MM.1S (cell line): ENCODE measurements at regions not wholly inside any gene's neighbourhood (a gene's known extent, or its start where the extent isn't known, plus 50 kb on each side); places are given as distances from the start of the nearest gene placed in this dataset.

Source experiments
- EZH2 ChIP-seq: fragments of 300-600 bp; sonication (generic); optimal IDR thresholded peaks from 2 replicates; pipeline ENCODE3; 2017; ENCODE audit warnings: low read depth, mild to moderate bottlenecking, antibody characterized with exemption, low read length, mixed read lengths
- EZH2phosphoT487 ChIP-seq: fragments of 300-600 bp; sonication (generic); IDR thresholded peaks from 2 replicates; pipeline ENCODE4 v1.6.1; 2018; ENCODE audit warnings: antibody characterized with exemption, low read length
- TF ChIP-seq, protein P1 (sequence below): fragments of 300-600 bp; sonication (generic); IDR thresholded peaks from 2 replicates; pipeline ENCODE4 v1.5.1; 2016; ENCODE audit warnings: antibody characterized with exemption, low read length, mixed read lengths

DNA sequence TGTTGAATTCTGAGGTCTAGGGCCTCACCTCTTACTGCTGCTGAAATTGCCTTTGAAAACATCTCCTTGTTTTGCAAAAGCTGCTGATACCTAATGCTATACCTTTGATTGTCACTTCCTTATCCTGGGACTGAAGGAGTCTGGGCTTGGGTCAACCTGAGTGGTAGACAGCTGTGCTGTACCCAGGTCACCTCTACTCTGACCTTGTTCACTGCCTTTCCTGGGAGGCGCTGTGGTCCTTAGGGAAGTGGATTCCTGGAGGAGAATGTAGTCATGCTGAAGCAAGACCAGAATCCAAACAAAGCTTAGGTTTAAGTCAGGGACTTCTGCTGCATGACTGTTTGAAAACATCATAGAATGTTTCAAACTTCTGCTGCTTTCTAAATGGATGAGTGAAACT, 191.4 kb downstream of the SNAPC1 start:
- TF ChIP-seq, protein P1, sequence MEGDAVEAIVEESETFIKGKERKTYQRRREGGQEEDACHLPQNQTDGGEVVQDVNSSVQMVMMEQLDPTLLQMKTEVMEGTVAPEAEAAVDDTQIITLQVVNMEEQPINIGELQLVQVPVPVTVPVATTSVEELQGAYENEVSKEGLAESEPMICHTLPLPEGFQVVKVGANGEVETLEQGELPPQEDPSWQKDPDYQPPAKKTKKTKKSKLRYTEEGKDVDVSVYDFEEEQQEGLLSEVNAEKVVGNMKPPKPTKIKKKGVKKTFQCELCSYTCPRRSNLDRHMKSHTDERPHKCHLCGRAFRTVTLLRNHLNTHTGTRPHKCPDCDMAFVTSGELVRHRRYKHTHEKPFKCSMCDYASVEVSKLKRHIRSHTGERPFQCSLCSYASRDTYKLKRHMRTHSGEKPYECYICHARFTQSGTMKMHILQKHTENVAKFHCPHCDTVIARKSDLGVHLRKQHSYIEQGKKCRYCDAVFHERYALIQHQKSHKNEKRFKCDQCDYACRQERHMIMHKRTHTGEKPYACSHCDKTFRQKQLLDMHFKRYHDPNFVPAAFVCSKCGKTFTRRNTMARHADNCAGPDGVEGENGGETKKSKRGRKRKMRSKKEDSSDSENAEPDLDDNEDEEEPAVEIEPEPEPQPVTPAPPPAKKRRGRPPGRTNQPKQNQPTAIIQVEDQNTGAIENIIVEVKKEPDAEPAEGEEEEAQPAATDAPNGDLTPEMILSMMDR: no peak
- TF ChIP-seq EZH2 (no peak), EZH2phosphoT487 (no peak)
